GM12872 (cell line): ENCODE measurements at regions not wholly inside any gene's neighbourhood (a gene's known extent, or its start where the extent isn't known, plus 50 kb on each side); places are given as distances from the start of the nearest gene placed in this dataset.

Source experiments
- CTCF ChIP-seq: IDR thresholded peaks from 3 replicates; pipeline ENCODE4 v1.5.1; 2011; ENCODE audit warnings: low read depth, mild to moderate bottlenecking, low read length, moderate library complexity; ENCODE audit not compliant: insufficient read depth

GRCh38 chr2:34552337-34552736, 953.2 kb upstream of the FAM98A start:
- no peak for TF ChIP-seq CTCF

GRCh38 chr2:34549710-34550345, 950.7 kb upstream of the FAM98A start:
- TF ChIP-seq CTCF: no peak

DNA sequence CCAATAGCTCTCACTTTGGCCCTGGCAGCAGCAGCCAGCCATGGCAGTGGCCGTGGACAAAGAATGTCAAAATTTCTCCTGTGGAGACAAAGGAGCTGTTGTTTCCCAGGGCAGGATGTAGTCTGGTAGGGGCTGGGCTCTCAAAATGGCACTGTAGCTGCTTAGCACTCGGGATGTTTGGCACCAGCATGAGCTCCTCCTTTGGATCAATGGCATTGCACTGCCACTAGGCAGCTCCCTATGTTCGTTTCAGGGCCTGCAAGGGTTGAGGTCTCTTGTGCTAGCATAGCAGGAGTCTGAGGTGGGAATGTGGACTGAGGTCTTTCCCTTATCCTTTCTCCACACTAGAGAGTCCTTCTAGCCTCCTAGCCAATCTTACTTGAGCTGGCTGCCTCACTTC, 948.8 kb upstream of the FAM98A start:
- TF ChIP-seq CTCF: peak; percentile 20; the same call in 1 of the 3 replicates

- peak; percentile 43 for TF ChIP-seq CTCF
Observed at GRCh38 chr2:34547340-34547739, 948.2 kb upstream of the FAM98A start.

DNA sequence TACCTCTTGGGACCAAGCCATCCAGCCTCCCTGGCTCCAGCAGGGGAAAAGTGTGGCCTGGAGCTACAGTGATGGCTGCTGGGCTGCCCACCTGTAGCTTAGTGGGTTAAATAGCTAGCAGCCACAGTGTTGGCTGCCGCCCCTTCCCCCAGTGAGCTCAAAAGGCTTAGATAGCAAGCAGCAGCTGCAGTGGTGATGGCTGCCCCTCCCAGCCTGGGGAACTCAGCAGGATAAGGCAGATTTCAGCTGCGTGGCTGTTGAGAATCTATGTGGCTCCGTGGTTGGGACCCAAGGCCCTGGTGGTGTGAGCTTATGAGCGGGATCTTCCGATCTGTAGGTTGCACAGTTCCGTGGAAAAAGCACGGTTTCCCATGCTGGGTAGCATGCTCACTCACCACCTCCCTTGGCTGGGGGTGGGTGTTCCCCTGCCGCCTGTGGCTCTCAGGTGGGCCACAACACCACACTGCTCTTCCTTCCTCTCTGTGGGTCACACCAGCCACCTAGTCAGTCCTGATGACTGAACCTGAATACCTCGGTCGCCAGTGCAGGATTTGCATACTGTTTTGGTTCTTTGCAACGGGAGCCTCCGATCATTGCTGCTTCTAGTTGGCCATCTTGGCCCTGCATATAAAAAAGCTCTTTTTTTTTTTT, 946.5 kb upstream of the FAM98A start:
- TF ChIP-seq CTCF: no peak

DNA sequence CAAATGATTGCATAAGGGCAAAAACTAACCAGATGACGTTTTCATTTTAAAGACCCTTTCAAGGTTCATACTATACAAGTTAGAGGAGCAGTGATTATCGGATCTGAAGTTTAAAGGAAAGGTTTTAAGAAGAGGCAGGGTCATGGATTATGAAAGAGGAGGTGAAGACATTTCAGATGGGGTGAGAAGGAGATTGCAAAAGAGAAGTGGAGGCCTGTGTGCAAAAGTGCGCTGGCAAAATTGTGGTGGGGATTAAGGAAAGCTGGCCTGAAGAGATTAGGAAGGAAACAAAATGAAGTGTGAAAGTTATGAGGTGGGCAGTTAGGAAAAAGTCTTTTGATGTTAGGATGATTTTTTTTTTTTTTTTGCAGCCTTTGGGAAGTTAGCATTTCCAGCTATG, 935.7 kb upstream of the FAM98A start:
- TF ChIP-seq CTCF: no peak

GRCh38 chr2:34534341-34534740, 935.2 kb upstream of the FAM98A start:
- no peak for TF ChIP-seq CTCF
